ENCODE measurements at regions not wholly inside any gene's neighbourhood (a gene's known extent, or its start where the extent isn't known, plus 50 kb on each side); places are given as distances from the start of the nearest gene placed in this dataset.

DNA sequence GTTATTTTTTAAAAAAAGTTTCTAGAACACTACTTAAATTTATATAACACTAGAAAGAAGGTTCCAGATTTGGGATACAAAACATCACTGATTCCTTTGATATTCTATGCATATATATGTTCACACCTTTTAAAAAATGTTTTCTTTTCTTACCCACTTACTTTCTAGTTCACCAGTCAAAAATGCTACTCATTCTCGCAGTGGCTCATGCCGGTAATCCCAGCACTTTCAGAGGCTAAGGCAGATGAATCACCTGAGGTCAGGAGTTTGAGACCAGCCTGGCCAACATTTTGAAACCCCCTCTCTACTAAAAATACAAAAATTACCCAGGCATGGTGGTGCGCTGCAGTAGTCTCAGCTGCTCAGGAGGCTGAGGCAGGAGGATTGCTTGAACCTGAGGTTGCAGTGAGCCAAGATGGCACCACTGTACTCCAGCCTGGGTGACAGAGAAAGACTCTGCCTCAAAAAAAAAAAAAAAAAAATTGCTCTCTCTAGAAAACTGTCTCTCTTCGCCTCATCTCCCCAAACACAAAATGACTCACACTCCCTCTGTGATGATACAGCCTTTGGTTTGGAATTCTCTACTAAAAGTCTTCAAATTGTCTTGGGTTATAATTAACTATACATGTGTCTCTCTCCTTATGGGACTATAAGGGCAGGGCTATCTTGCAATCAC, 52.6 kb upstream of the TGFBR2 start:
- no peak for TF ChIP-seq POLR2A (IDR thresholded peaks at IDR 0.05; ENCODE audit: low read length)
- TF ChIP-seq GATA1 (IDR thresholded peaks at IDR 0.05; ENCODE audit: low read depth, low read length): no peak
